NT2/D1 (cell line): ENCODE measurements at regions not wholly inside any gene's neighbourhood (a gene's known extent, or its start where the extent isn't known, plus 50 kb on each side); places are given as distances from the start of the nearest gene placed in this dataset.

Experiments
- SUZ12 ChIP-seq: IDR thresholded peaks from 2 replicates; pipeline ENCODE4 v1.6.1; 2011; ENCODE audit not compliant: insufficient read length, insufficient read depth; ENCODE audit errors: extremely low read depth
- YY1 ChIP-seq: IDR thresholded peaks from 2 replicates; pipeline ENCODE4 v1.6.1; 2011; ENCODE audit not compliant: insufficient read length, insufficient read depth
- ZNF274 ChIP-seq: IDR thresholded peaks from 2 replicates; pipeline ENCODE4 v1.6.1; 2011; ENCODE audit warnings: mild to moderate bottlenecking, low read depth, low read length

GRCh38 chr7:41336981-41337380 is 365.9 kb downstream of the INHBA start:
- no peak for TF ChIP-seq ZNF274
- no peak for TF ChIP-seq YY1
- TF ChIP-seq SUZ12 = no peak
